Activated effector memory CD4-positive, alpha-beta T cell treated with anti-CD3 and anti-CD28 coated beads, Interleukin-2, amount 50 U/mL, for 16 hours (primary cell): ENCODE measurements at regions not wholly inside any gene's neighbourhood (a gene's known extent, or its start where the extent isn't known, plus 50 kb on each side); places are given as distances from the start of the nearest gene placed in this dataset.
"Not testable (repeated sequence)": the region's sequence is repeated elsewhere in the genome, so short reads cannot be mapped to it uniquely, and the experiment has no call there.

Experiments used
- DNase-seq: peaks from one replicate; pipeline ENCODE4 v3.0.0-alpha.2; 2020

DNA sequence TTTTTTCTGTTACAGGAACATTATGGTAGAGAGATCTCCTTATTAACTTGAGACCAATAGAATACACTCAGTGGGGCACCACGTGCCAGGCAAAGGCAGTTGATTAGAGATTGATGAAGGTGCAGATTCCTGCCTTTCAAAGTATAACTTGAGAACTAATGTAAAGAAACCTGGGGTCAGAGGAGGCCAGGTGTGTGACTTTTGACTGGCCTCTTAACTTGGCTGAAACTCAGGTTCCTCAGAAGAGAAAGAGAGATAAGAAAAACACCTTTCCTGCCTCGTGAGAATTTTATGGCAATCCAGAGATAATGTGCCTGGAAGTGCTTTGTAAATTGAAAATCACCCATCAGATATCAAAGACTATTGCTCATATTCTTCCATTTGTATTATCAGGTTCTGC is 110.7 kb upstream of the GZMB start:
- no peak for DNase-seq

DNA sequence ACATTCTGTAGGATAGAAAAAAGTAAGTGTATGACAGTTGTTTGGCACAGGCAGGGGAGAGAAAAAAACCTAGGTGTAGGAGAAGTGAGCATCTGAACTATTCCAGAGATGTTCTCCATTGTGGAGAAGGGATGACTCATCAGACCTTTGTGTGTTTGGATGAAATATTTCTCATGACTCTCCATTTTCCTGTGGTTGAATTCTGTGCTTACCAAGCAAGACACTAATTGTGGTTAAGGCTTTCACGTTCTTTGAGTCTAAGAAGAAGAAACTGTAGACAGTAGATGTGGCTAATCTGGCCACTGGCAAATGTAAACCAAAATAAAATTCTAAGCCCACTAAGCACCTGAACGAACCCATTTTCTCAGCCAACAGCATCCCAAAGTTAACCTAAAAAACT is 107.9 kb upstream of the GZMB start:
- DNase-seq: no peak

DNA sequence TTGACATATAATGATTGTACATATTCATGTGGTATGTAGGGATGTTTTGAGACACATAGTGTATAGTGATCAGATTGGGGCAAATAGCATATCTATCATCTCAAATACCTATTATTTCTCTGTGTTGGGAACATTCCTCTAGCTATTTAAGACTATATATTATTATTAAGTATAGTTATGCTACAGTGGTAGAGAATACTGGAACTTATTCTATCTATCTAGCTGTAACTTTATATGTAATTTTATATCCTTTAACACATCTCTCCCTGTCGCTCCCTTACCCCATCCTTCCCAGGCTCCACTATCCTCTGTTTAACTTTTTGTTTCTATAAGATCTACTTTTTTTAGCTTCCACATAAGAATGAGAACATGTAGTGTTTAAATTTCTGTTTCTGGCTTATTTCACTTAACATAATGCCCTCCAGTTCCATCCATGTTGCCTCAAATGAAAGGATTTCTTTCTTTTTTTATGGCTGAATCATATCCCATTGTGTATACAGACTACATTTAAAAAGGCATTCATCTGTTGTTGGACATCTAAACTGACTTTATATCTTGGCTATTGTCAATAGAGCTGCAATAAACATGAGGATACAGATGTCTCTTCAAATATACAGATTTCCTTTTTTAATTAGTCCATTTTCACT is 102.1 kb upstream of the GZMB start:
- no peak for DNase-seq

DNA sequence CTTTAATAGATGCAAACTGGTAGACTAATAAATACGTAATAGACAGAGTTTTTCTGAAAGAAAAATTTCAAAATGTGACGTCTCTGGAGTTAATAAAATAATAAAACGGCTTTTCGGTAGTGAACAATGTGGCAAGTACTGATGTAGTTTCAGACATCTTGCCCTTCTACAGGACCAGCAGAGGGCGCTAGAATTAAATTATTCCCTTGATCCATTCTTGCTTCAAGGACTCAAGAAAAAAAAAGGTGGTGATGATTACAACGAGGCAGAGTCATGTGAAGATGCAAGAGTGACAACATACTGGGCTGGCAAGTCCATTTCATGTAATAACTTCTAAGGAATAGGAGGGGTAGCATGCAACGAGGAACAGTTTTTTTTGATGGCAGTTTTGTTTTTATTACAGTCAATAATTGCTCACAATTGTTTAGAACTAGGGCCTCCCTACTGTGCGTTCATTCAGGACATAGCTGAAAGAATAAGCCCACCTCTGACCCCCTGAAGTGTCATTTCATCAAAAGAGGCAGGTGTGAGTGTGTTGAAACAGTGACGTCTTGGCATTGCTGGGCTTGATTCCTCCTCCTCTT is 101.0 kb upstream of the GZMB start:
- no peak for DNase-seq

DNA sequence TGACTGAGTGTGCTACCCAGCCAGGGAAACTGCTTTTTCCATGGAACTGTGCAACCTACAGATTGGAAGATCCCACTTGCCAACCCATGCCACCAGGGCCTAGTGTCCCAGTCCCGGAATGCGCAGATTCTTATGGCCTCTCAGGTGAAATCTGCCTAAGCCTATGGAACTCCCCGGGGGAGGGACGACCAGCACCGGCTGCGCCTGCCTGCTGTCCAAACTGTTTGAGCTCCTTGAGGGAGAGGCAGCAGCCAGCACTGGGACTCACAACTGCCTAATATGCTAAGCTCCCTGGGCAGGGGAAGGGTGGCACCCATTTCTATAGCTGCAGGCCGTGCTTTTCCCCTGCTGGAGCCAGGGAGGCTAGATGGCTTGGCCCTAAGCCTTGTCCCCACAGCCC is 92.5 kb upstream of the GZMB start:
- DNase-seq: no peak

DNA sequence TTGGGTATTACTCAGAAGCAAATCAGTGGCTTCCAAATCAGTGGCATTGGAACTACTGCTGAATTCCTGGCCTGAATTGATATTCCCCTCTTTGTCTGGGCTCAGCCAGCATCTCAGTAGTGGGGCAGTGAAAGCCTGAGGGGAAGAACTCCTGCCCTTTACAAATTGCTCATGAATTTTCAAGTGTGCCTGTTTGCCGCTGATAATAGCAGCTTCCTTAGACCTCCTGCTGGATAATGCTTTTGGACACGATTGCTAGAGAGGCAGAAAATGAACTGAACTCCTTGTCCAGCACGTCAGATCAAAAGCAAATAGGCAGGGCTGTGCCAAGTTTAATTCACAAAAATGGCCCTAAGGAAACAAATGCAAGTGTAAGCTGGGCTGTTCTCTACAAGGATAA is 91.3 kb upstream of the GZMB start:
- no peak for DNase-seq

DNA sequence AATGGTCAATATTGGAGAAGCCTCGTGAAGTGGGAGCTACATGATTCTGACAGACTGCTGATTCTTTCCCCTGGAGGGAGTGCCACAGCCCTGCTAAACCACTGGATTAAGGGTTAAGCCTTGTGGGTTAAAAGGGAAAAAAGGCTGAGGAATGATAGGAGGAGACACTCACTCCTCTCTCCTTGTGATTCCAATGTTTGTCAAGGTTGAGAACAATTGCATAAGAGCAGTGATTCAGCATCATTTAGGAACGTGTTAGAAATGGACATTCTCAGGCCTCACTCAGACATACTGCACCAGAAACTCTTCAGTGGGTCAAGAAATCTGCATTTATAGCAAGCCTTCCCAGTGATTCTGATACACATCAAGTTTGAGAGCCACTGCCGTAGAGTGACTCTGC is 87.8 kb upstream of the GZMB start:
- no peak for DNase-seq

DNA sequence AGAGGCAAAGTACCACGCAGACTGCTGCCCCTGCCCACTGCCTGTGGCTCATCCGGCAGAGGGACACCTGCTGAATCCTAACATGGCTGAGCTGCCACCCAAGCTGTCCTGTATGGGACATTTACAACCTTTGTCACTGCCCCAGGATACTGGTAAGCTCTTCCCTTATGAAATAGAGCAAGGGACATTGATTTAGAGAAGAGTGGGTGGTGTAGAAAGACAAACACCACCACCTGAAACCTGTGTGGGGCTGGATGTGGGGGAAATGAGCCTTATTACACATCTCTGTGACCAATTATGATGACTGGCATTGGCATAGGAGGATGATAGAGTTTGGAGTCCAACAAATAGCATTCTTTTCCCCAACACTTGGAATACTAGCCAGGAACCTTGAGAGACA is 81.2 kb upstream of the GZMB start:
- no peak for DNase-seq

DNA sequence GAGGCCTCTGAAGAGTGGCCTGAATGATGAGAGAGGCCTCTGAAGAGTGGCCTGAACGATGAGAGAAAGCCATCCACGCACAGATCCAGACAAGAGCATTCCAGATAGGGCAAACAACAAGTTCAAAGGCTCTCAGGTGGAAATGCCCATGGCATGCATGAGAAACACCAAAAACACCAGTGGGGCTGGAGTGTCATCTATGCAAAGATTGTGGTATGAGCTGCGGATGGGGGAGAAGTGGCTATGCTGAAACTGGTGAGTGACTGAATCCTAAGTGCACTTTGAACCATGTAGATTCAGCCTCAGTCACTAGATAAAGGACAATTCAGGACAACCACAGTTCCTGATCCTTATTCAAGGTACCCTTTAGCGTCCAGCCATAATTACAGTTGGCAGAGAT is 79.4 kb upstream of the GZMB start:
- no peak for DNase-seq

DNA sequence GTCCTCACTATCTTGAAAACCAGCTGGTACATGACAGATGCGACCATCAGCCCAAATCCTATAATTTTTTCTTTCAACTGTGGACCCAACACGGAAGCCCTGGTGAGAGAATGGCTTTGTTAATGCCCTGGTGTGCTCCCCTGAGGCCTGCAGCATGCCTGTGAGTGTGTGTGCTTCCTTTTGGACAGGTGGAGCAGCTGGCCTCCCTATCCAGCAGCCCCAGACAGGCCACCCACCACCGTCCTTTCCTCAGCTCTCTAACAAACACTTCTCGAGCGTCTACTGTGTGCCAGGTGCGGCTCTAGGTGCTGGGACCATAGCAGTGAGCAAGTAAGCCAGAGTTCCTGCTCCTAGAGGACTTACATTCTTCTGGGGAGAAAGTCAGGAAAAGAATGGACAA is 78.9 kb upstream of the GZMB start:
- DNase-seq: no peak

DNA sequence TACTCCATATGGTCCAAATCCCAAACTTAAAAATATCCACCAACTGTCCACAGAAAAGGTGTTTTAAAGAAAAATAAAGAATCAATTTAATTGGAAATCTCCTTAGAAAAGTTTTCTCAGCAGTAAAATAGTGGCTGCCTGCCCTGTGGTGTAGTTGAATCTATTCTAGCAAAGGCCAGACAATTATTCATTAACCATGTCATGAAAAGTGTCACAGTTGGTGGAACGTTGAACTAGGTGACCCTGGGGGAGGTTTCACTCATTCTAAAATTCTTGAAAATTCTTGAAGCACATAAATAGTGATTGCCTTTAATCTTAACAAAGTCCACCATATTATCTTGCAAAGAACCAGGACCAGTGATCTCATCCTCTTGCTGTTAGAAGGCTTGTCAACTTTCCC is 78.4 kb upstream of the GZMB start:
- no peak for DNase-seq

DNA sequence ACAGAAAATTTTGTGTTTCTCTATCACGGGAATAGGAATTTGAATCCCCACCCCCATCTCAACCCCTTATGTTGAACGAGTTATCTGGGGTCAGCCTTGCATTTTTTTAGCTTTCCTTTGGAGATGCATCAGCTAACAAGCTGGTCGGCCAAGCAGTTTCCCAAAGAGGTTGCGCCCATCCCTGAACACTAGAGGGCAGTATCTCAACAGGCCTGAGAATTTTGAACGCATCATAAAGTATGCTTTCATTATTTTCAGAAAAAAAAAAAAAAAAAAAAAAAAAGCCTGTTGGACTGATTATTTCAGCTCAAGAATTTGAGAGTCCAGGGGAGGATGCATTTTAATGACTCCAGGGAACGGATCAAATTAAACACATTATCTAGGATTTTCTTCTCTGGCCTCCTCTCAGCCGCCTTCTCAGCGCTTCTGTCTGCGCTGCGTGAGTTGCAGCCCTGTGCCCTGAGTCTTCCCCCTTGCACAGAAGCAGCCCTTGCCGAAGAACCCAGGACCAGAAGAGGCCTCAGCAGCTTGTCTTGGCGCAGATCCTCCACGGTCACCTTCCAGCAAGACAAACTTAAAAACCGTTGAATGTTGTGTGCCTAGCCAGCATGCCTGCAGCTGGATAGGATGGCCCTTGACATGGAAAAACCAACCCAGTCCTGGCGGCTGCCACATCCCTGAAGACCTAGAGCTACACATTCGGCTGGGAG is 76.6 kb upstream of the GZMB start:
- peak; percentile 82 for DNase-seq

DNA sequence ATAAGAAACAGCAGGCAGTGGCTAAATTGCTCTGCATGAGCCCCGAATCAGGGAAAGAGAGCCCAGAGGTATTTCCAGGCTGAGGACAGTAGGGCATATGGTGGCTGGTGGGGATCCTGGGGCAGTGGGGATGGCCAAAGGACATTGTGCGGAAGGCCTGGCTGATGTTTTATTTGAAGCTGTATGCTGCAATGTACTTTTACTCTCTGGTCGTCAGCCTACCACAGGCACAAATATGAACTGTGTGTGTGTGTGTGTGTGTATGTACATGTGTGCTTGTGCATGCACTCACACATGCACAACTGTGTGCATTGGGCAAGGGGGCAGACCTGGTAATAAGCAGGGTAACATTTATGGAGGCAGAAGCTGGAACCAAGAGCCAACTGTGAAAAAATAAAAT is 74.7 kb upstream of the GZMB start:
- no peak for DNase-seq

DNA sequence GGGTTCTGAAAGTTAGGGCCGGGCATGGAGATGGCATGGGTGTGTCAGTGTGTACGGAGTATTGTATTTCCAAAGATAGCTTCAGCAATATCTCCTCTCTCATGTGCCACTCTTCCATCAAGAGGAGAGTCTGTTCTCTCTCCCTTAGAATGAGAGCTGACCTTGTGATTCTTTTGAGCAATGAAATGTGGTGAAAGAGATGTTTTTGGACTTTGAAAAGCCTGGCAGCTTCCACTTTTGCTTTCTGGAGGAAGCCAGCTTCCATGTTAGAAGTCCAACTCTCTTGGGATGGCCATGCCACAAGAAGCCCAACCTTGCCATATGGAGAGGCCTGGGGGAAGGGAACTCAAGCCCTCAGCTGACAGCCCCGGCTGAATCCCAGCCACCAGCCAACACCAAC is 72.4 kb upstream of the GZMB start:
- DNase-seq: no peak

DNA sequence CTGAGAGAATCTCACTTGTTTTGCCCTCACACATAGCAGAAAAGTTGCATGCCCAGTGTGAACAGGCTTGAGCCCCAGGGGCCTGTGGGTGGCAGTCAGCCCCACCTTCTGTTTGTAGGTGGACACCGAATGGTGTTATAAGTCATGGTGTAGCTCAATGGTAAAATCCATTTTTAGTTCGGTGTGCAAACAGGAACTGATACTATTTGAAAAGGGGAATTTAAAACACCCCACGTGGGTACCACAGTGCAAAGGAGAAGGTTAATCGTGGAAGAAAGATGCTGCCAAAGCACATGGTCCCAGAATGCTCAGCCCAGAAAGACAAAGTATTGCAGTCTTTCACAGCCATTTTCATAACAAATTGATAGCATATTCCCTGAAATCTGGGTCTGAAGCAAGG is 71.8 kb upstream of the GZMB start:
- DNase-seq: no peak

DNA sequence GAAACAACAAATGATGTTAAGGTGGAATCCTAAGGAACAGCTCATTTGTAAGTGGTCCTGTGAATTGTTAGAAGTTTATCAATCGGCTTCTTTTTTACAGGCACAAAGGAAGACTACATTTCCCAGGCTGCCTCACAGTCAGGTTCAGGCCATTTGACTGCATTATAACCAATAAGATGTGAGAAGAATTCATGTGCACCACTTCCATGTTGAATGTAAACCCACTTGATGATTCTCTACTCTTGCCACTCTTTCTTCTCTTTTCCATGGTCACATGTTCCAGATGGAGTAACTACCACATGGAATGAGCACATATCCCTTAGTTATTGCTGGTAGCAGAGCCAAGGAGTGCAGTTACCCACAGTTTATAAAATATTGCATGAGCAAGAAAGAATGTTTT is 67.1 kb upstream of the GZMB start:
- no peak for DNase-seq

DNA sequence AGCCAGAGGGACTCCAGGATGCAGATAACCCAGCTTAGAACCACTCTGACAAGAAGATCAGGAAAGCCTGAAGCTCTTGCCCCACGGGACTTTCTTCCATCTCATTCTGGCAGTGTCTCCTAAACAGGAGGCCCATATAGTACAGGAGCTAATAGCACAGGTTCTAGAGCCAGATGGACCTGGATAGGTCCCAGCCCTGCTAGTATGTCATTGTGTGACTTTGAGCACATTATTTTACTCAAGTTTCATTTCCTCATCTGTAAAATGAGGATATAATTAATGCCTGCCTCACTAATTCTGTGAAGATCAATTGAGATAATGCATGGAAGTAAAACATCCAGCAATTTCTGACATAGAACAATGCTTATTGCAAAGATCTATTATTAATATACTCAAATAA is 66.5 kb upstream of the GZMB start:
- DNase-seq: no peak

DNA sequence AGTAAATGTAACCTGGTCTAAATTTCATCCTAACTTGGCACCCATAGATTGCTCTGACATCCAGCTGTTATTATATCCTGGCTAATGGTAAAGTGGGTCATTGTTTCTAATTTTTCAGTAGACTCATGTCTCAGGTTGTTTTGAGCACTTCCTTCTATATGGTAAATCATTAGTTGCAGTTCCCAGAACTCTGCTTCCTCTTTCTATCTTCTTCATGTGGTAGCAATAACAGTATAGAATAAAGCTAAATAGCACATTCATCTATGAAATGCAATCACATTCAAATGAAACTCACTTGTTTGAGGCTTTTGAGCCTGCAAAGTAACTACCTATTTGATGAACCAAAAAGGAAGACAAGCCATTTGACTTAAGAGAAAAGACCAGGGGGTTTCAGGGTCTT is 65.1 kb upstream of the GZMB start:
- no peak for DNase-seq

DNA sequence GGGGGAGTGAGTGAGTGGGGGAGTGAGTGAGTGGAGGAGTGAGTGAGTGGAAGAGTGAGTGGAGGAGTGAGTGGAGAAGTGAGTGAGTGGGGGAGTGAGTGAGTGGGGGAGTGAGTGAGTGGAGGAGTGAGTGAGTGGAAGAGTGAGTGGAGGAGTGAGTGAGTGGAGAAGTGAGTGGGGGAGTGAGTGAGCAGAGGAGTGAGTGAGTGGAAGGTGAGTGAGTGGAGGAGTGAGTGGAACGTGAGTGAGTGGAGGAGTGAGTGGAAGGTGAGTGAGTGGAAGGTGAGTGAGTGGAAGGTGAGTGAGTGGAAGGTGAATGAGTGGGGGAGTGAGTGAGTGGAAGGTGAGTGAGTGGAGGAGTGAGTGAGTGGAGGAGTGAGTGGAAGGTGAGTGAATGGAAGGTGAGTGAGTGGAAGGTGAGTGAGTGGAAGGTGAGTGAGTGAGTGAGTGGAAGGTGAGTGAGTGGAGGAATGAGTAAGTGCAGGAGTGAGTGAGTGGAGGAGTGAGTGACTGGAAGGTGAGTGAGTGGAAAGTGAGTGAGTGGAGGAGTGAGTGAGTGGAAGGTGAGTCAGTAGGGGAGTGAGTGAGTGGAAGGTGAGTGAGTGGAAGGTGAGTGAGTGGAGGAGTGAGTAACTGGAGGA is 62.4 kb upstream of the GZMB start:
- DNase-seq: not testable (repeated sequence)

DNA sequence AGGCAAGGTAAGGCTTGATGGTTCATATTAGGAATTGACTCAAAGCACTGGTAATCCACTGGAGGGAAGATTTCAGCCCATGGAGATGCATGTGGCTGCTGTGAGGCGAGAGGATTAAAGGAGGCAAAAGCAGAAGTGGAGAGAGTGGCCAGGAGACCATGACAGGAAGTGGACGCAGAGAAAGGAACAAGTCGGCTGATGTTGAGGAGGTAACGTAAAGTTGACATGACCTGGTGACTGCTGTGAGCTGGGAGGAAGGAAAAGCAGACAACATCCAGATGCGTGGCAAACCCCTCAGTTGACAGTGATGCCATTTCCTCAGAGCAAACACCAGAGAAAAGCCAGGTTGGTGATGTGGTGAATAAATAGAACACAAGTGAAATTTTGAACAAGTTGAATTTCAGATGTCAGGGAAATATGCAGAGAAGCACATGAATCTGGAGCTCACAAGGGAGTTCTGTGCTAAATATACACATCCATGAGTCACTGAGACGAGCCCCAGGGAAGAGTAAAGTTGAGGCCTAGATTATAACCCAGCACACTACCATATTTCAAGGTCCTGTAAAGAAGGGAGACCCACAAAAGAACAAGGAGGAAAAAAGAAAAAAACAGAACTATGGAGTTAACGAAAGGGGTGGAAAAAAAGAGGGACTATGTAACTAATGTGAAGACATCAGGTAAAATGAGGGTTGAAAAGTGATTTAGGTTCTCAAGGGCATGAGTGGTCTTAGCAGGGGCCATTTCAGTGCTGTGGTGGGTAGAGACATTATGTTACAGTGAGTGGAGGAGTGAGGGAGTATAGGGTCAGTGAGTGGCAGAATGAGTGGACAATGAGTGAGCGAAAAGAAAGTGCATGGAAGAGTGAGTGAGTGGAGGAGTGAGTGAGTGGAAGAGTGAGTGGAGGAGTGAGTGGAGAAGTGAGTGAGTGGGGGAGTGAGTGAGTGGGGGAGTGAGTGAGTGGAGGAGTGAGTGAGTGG is 61.6 kb upstream of the GZMB start:
- no peak for DNase-seq

DNA sequence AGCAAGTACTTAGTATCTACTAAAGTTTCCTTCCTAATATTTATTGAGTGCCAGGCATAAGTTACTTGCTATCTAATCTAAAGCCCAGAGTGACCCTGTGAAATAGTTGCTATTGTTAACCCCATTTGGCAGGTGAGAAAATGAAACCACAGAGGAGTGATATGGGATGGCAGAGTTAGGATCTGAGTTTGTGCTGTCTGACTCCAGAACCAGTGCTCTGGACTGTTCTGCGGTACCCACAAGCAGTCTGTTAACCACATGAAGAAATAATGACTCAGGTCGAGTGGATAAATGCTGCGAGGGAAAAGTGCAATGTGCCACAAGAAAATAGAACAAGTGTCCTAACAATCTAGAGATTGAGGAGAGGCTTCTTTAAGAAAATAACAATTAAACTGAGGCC is 60.7 kb upstream of the GZMB start:
- no peak for DNase-seq

DNA sequence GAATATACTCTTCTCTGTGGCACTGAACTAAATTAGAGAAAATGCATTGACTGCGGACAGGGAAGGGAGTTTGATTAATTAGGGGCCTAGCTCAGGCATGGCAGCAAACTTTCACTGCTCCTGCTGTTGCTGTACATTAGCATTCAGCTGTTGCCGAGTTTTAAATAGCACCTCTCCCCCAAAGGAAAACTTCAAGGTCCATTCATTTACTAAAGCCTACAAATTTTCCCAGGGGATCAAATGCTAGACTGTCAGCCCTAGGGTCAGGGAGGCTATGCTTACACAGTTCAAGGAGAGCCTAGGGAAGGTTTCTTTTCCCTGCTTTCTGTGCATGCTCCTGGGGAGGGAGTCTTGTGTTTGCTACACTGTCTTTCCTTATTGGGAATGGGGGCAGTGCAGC is 60.0 kb upstream of the GZMB start:
- no peak for DNase-seq

DNA sequence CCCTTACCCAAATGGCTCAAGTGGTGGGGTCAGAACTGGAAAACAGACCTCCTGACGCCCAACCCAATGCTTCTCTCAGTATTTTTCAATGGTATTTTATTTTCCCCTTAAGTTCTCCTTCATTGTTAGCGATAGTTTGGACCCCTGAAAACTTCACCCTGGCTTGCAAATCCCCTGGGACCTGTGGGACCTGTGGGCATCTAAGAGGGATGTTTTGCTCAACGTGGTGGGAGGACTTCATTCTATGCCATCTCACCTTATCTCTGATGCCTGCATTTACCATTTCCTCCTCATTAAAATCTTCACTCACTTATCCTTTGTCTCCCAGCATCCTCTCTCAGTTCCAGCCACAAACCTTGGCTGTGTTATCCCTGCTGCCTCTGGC is 59.4 kb upstream of the GZMB start:
- DNase-seq: no peak
